ENCODE measurements at regions not wholly inside any gene's neighbourhood (a gene's known extent, or its start where the extent isn't known, plus 50 kb on each side); places are given as distances from the start of the nearest gene placed in this dataset.
A peak's percentile ranks its signal among the peaks of the same experiment; 100 is the strongest.
"Not testable (repeated sequence)": the region's sequence is repeated elsewhere in the genome, so short reads cannot be mapped to it uniquely, and the experiment has no call there.

DNA sequence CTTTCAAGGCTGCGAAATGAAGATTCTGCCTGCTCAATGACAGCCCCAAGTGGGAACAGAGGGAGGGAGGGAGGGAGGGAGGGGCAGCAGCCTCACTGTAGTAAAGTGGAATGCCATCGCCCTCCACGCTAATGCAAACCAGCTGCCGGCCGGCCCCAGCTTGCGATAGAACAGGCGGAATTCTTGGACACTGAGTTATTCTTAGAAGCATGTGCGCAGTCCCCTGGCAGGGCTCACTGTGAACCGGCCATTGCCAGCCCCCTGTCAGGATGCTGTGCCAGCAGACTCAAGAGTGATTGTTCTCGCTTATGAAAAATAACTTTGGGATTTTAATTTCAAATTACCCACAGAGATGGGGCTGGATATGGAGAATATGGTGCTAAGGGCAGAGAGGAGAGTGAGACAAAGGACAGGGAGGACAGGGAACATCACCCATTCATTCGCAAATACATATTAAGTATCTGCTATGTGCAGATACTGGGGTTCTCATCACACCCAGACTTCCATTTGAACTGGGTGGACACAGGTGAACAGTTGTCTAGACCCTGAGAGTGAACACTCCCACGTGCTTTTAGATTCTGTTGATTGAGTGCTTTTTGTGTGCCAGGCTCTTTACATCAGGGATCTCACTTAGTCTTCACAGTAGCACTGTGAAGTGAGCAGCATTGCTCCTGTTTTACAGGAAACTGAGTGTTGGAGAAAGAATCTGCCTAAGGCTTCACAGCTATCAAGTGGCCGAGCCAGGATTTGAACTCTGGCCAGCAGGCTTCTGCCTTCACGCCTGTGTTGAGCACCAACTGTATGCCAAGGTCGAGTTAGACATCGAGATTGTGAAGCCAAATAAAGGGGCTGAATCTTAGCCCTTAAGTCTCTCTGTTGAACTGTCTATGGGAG lies 192.9 kb downstream of the C12orf75 start:
- FAIRE-seq (no peak), DNase-seq (ENCODE audit: low spot score) (no peak)

DNA sequence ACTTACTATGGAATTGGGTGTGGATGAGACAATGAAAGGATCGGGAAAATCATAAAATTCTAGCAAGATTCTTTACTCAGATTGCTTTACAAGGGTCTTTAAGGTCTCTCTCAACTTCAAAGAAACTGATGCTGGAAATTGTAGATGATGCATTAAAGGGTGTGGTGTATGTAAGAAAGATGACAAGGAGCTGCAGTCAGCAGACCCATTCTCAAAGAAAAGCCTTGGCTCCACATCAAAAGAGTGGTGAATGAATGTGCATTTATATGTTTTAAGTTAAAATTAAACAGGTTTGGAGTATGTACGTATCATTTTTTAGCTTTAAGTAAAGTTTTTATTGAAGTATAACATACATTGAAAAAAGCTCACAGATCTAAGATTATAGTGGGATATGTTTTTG lies 194.5 kb downstream of the C12orf75 start:
- no peak for DNase-seq (ENCODE audit: low spot score)
- FAIRE-seq: no peak

DNA sequence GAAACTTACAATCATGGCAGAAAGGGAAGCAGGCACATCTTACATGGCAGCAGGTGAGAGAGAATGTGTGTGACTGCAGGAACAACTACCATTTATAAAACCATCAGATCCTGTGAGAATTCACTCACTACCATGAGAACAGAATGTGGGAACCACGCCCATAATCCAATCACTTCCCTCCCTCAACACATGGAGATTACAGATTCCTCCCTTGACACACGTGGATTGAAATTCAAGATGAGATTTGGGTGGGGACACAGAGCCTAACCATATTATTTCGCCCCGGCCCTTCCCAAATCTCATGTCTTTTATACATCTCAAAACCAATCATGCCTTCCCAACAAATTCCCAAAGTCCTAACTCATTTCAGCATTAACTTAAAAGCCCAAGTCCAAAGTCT lies 203.6 kb downstream of the C12orf75 start:
- DNase-seq (ENCODE audit: low spot score): no peak
- FAIRE-seq: no peak

DNA sequence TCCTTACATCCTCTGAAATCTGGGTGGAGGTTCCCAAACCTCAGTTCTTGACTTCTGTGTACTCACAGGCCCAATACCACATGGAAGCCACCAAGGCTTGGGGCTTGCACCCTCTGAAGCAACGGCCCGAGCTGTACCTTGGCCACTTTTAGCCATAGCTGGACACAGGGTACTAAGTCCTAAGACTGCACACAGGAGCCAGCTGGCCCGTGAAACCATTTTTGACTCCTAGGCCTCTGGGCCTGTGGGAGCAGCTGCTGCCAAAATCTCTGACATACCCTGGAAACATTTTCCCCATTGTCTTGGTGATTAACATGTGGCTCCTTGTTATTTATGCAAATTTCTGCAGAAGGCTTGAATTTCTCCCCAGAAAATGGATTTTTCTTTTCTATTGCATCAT lies 204.5 kb downstream of the C12orf75 start:
- DNase-seq (ENCODE audit: low spot score); FAIRE-seq: not testable (repeated sequence)

DNA sequence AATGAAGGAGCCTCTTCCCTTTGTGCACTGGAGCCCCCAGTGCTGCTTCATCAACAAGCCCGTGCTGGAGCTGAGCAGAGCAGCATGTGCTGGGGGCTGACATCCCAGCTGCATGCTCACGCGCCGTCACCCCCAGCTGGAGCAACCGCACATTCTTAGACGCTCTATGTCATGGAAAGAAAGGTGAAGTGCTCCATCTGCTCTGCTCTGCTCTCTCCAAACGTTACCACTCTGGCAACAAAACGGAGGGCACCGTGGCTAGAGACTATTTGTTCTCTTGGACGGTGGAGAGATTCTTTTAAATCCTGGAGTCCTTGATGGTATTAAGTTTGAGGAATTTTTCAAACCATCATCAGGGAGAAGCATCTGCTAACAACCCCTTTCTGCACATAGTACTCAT lies 208.4 kb downstream of the C12orf75 start:
- FAIRE-seq: no peak
- no peak for DNase-seq (ENCODE audit: low spot score)

DNA sequence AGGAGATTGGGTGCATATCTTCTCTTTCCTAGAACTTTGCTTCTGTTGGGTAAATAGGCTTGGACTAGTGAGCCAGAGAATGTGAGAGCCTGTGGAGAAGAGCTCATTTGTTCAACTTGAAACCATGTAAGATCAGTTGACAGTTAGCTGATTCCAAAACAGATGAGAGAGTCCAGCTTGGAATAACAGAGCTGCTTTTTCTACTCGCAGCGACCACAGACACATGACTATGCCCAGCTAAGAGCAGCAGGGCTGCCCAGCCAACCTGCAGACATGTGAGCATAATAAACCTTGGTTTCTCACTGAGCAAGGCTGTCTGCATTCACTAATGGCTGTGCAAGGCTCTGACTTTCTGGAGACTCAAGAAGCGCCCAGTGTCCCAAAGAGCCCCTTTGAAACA lies 209.2 kb downstream of the C12orf75 start:
- DNase-seq (ENCODE audit: low spot score): no peak
- no peak for FAIRE-seq

DNA sequence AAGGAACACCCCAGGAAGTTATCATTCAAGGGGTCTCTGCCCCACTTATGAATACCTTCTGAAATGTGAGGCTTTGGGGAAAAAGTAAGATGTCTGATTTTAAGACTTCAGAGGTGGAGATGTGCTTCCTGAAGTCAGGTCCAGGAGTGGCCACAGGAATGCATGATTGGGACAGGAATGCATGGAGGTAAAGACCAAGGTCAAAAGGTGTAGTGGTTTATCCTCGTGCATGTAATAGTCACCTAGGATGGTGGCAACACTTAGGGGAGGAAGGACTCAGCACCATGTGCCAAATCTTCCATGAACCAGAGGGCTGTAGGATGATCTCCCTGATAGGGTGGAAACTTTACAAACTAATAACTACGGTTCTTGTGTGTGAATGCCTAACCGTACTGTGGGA lies 217.3 kb downstream of the C12orf75 start:
- no peak for FAIRE-seq
- peak; percentile 26 for DNase-seq (ENCODE audit: low spot score)

DNA sequence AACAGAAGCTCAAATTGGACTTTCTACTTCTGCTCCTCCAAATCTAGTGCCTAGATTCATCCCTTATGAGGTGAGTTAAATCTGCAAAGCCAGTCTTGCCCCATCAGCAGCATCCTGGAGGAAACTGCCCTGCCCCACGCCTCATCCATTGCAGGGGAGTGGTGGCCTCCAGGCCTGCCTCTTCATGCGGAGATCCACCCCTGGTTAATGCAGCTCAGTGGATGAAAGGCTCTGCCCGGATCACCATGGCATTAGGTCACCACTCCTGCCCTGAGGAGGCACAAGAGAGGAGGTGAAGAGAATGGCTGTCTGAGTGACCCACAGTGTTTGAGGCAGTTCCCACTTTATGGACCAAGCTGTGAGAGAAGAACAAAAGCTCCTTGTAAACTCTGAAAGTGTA lies 218.1 kb downstream of the C12orf75 start:
- FAIRE-seq: no peak
- DNase-seq (ENCODE audit: low spot score): no peak

DNA sequence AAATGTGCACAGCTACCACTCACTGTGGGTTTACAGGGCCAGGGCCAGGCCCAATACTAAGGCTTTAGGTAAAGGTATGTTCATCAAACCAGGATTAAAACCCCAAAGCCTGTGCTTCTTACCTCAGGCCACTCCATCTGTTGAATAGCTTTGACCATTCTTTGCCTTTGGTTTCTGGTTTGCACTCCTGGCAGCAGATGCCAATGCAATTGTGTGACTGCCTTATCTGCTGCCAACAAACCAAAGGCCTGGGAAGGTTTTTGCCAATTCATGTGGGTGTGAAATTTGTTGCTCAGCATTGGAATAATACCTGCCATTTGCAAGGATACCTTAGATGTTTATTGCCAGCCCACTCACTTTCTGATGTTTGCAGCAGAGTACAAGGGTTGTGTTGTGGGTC lies 221.6 kb downstream of the C12orf75 start:
- FAIRE-seq (no peak), DNase-seq (ENCODE audit: low spot score) (no peak)

DNA sequence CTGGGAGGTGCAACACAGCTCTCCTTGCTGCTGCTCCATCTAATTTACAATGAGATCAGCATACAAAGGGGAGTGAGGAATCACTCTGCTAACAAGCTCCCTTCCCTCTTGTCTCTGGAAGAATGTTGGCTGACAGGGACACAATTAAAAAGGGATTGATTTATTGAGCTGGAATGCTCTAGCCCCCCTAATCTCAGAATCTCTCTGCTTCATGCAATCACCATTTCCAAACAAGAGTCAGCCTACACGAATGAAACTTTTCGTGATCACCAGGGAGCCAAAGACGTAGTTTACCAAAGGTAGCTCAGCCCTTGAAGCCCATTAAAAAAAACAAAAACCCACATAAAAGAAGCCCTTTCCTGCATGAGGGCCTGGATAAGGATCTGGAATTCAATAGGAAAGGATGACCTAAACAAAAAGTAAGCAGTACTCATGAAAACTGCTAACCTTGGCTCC lies 223.8 kb downstream of the C12orf75 start:
- DNase-seq (ENCODE audit: low spot score): no peak
- no peak for FAIRE-seq

DNA sequence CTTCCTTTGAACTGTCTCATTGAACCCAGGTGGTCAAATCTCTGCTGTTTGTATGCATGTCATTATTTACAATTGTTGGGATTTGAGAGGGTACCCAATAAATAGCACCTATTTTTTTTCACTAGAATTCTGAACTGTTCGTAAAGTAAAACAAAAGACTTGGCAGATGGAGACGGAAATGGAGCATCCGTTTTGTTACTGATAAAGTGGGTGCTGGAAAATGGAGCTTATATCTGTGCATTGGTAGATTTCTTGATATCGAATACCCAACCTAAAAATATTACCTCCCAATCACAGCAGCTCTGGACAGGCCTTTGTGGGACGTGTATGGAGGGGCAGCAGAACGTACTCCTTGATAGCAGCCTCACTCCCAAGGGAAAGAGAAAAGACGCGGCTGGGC lies 224.4 kb downstream of the C12orf75 start:
- no peak for DNase-seq (ENCODE audit: low spot score)

DNA sequence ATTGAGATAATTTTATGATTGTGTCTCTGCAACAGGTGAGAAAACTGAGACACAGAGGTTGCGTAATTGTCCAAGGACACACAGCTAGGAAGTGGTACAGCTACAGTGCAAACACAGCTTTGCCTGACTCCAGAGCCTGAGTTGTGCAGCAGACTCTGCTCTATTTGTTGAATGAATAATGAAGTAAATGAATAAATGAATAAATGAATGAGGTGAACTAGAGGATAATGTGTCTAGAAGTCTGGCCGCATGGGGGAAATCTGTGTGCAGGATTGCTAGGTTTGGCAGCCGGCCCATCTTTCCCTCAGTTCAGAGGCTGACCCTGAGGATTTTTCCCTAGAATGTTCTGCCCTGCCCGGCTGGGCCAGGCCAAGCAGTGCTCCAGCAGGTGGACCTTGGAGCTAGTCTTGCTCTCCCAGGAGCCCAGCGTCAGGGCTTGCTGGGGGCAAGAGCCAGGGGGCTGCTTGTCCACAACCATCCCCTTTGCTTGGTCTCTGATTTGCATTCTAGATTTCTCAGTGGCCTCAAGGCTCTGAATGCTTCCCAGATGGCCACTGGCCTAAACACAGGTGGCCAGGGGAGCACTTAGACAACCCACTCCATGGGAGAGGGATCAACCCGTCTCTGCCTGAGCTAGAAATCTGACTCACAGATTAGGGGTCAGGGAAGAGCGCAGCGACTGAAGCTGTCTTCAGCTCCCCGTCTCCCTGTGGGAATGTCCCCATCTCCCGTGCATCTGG lies 225.2 kb downstream of the C12orf75 start:
- FAIRE-seq (no peak), DNase-seq (ENCODE audit: low spot score) (no peak)

More for the DNA sequence above, 224.4 kb downstream of the C12orf75 start:
- no peak for FAIRE-seq

DNA sequence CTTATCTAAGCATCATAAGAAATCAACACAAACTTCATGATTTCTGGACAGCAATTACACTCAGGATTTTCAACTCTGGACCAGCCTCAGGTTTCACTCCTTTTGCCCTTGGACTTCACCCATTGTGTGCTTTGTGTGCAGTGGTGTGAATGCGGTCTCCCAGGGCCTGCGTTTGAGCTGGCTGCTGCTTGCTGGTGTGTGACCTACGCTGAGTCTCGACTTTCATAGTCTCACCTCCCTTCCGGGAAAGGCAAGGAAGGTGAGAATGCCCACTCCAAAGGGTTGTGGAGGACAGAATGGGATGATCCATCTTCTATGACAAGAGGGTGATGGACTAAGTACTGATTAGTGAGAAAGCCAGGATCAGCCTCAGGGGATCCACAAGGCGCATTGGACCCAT lies 228.8 kb downstream of the C12orf75 start:
- DNase-seq (ENCODE audit: low spot score): no peak
- FAIRE-seq: no peak

DNA sequence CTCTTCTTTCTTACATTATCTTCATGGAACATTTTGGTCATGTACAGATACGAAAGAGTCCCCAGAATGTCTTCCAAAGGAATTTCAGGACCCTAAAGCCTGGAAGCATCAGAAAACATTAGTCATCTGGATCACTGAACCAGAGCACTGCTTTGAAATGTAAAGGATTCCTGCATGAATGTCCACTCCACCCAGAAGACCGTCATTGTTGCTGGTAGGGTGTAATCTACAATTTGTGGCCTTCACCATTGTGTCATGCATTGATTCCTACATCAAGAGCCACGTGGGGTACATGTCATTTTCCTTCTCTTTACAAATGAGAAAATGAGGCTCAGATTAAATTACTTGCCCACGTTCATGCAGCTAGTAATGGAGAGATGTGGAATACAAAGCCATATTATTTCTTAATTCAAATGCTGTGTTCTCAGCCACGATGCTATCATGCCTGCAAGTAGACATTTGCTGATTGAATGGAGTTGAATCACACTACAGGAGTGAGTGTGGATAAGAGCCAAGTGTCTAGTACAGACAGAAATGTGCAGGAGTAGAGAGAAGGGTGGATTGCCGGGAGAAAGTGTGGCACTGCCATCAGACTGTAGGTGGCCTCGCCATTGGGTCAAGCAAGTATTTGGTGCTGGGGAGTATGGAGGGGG lies 231.2 kb downstream of the C12orf75 start:
- peak; percentile 20 for FAIRE-seq
- DNase-seq (ENCODE audit: low spot score): no peak

DNA sequence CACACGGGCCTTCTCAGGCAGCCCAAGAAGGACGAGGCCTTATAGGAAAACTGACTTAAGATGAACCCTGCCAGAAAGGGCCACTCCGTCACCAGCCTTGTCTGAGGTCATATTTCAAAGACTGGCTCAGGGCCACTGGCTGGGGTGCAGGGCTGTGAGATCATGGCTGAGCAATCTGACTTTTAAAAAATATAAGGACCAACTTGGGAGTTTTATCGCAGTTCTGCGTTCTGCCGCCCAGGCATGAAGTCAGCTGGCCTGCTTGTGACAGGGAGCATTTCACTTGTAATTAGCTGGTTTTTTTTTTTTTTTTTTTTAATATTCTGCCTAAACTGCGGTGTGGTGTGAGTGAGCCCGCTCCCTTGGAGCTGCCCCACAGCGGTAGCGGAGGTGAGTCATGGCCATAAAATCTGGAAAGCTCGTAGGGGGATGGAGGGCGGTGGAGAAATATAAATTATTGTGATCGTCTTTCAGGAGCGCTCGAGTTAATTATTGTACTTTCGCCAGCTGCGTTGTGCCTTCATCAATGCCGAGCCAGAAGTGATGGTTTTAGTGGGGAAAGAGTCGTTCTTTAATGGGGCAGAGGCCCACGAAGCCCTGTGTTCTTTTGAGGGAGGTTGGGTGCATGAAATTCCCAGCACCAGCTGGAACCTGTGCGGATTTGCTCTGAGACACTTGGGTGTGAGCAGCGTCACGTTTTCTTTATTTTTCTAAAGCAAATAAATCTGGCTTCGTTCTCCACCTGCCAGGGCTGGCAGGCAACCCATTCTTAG lies 231.9 kb downstream of the C12orf75 start:
- FAIRE-seq: peak; percentile 20
- DNase-seq (ENCODE audit: low spot score): peak; percentile 83

DNA sequence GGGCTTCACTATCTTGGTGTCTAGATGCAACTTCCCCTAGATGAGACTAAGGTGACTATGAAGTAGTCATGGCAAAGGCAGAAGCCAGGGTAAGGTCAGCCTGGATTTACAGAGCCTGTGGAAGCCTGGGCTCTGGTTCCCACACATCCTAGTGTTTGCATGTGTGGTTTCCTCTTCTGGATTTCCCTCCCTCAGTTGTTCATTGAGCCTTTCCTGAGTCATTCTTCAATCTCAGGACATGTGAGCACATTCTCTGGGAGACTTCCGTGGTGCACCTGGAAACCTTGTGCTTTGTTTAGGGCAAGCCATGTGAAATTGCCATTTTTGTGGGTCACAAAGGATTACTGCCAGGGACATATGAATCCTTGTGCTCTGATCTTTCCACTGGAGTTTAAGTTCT lies 236.6 kb downstream of the C12orf75 start:
- FAIRE-seq: no peak

DNA sequence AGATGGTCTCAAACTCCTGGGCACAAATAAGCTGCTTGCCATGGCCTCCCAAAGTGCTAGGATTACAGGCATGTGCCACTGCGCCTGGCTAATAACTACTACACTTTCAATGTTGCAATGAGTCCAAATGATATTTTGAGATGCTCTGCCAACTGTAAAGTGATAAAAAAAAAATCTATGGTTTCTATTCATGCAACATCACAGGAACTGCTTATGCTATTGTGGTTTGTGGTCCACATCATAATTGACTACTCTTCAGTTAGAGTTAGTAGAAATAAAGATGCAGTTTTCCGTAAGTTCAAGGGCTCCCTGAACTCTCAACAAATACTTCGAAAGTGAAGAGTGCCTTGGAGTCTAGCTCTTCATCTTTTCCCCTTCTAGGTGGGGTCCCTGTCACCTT lies 239.4 kb downstream of the C12orf75 start:
- FAIRE-seq (no peak), DNase-seq (ENCODE audit: low spot score) (no peak)

More for the DNA sequence above, 236.6 kb downstream of the C12orf75 start:
- no peak for DNase-seq (ENCODE audit: low spot score)

DNA sequence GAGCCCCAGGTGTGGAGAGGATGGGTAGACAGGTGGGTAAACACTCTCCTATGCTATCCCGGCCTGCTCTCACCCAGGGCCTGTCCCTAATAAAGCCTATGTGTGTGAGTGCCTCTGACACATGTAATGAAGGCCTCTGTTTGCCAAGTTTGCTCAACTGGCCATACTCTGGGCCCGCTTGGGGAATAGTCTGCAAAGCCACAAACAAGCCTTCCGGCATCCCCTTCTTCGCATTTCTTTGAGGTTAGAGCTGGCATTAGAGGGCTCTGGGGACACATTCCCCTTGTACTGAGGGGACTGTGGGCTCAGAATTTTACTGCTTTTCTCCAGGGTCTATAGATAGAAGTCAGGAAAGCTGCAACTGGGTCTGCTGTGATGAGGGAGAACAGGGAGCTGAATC lies 240.5 kb downstream of the C12orf75 start:
- no peak for FAIRE-seq
- DNase-seq (ENCODE audit: low spot score): no peak

DNA sequence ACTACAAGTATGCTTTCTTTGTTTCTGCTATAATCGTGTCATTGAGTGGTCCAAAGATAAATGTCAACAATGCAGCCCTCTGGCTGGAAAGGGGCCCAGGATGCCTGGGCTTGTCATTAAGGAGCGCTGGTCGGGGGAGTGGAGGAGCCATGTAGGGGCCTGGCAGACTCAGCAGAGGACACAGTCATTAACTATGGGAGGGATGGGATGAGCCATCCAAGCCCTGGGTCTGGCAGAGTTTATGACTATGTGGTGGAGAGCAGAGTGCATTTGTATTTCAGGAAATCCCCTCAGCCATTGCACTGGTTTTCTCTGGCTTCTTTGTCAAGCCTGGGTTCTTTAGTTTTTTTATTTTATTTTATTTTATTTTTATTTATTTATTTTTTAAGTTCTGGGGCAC lies 243.1 kb downstream of the C12orf75 start:
- FAIRE-seq (no peak), DNase-seq (ENCODE audit: low spot score) (no peak)

DNA sequence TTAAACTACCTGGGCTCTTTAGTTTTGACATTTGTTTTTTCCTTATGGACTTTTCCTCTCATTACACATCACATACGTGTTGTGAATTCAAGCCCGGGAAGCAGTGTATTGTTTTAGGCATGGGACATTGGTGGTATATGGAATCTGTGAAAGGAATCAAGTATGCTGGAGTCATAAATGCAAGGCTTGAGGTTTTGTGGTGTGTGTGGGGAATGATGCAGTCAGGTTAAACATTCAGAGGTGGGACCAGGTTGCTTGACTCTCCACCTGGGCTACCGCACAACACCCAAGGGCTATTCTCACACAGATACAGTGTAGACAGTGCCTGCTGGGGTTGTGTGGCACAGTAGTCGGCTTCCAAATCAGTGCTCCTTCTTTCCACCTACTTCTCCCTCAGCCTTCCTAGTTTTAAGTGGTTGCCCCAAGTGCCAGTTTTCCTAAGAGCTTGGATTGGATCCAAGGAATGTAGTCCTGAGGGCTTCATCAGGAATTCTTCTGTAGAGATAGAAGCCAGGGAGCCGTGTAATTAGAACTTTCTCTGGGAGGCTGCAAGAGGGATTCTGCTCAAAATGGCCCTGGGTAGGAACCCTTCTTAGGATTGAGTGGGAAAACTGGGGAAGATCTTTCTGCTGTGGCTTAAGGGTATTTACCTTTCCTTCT lies 243.7 kb downstream of the C12orf75 start:
- DNase-seq (ENCODE audit: low spot score): peak; percentile 20
- no peak for FAIRE-seq

DNA sequence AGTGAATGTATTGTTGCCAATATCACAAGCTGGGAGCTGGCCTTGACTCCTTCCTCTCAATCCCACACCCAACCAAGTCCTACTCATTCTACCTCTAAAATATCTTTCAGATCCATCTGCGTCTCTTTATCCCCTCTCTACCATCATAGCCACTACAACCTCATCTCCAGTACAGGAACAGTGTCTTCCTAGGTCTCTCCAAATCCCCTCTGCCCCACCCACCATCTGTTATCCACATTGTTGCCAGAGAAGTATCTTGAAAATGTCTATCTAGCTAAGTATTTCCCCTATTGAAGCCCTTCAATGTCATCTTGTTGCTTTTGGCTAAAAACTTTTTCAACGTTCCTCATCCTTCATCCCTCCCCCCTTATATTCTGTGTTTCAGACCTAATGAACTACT lies 244.7 kb downstream of the C12orf75 start:
- no peak for DNase-seq (ENCODE audit: low spot score)
- no peak for FAIRE-seq
